Pons (tissue), 1 donor: ENCODE measurements at regions not wholly inside any gene's neighbourhood (a gene's known extent, or its start where the extent isn't known, plus 50 kb on each side); places are given as distances from the start of the nearest gene placed in this dataset.
"Not testable (repeated sequence)": the region's sequence is repeated elsewhere in the genome, so short reads cannot be mapped to it uniquely, and the experiment has no call there.

Source experiments
- DNase-seq: peaks from one replicate; pipeline ENCODE4 v3.0.0-alpha.2; 2016; ENCODE audit warnings: low spot score

GRCh38 chr17:59494757-59495368 lies 70.5 kb upstream of the DHX40 start:
- DNase-seq, result no peak

GRCh38 chr17:59496178-59496577 lies 69.2 kb upstream of the DHX40 start:
- DNase-seq, result no peak

- peak; percentile 16 for DNase-seq
Observed at GRCh38 chr17:59498530-59499307, 66.7 kb upstream of the DHX40 start.

GRCh38 chr17:59500086-59500655 lies 65.2 kb upstream of the DHX40 start:
- not testable (repeated sequence) for DNase-seq

GRCh38 chr17:59501690-59502089 lies 63.7 kb upstream of the DHX40 start:
- no peak for DNase-seq

- no peak for DNase-seq
Observed at GRCh38 chr17:59502800-59503199, 62.6 kb upstream of the DHX40 start.

GRCh38 chr17:59503500-59503899 lies 61.9 kb upstream of the DHX40 start:
- DNase-seq, result no peak

- DNase-seq, result no peak
Observed at GRCh38 chr17:59504821-59505220, 60.6 kb upstream of the DHX40 start.

- DNase-seq, result no peak
Observed at GRCh38 chr17:59505610-59506276, 59.7 kb upstream of the DHX40 start.

- no peak for DNase-seq
Observed at GRCh38 chr17:59506894-59507726, 58.3 kb upstream of the DHX40 start.

- DNase-seq, result no peak
Observed at GRCh38 chr17:59508999-59509625, 56.3 kb upstream of the DHX40 start.

GRCh38 chr17:59510611-59511010 lies 54.8 kb upstream of the DHX40 start:
- DNase-seq, result no peak

- DNase-seq, result no peak
Observed at GRCh38 chr17:59511726-59512125, 53.7 kb upstream of the DHX40 start.

- DNase-seq, result no peak
Observed at GRCh38 chr17:59512844-59513385, 52.5 kb upstream of the DHX40 start.

- peak; percentile 91 for DNase-seq
Observed at GRCh38 chr17:59513934-59514841, 51.2 kb upstream of the DHX40 start.
